Duodenal mucosa (tissue), 2 donors: ENCODE measurements at regions not wholly inside any gene's neighbourhood (a gene's known extent, or its start where the extent isn't known, plus 50 kb on each side); places are given as distances from the start of the nearest gene placed in this dataset.
"Not testable (repeated sequence)": the region's sequence is repeated elsewhere in the genome, so short reads cannot be mapped to it uniquely, and the experiment has no call there.

Source experiments
- H3K27ac ChIP-seq: one replicate; pipeline ENCODE4 v1.7.0; 2013; ENCODE audit warnings: low read depth, low read length
- H3K27me3 ChIP-seq, 2 donors: one replicate each; pipeline ENCODE4 v1.7.0; 2013; ENCODE audit warnings: low read length in 2 of 2, control low read depth in 1 of 2; ENCODE audit not compliant: insufficient read depth in 2 of 2, control insufficient read depth in 1 of 2
- H3K36me3 ChIP-seq, 2 donors: one replicate each; pipeline ENCODE4 v1.7.0; 2013; ENCODE audit warnings: low read length in 2 of 2, control low read depth in 1 of 2; ENCODE audit not compliant: insufficient read depth in 2 of 2, control insufficient read depth in 1 of 2
- H3K4me1 ChIP-seq, 2 donors: one replicate each; pipeline ENCODE4 v1.7.0; 2013; ENCODE audit warnings: low read length in 2 of 2, control low read depth in 1 of 2; ENCODE audit not compliant: insufficient read depth in 2 of 2, control insufficient read depth in 1 of 2
- H3K4me3 ChIP-seq, 2 donors: one replicate each; pipeline ENCODE4 v1.7.0; 2013; ENCODE audit warnings: low read length in 2 of 2, low read depth in 1 of 2
- H3K9ac ChIP-seq, 2 donors: one replicate each; pipeline ENCODE4 v1.7.0; 2013; ENCODE audit warnings: low read length in 2 of 2, low read depth in 1 of 2
- H3K9me3 ChIP-seq, 2 donors: one replicate each; pipeline ENCODE4 v1.7.0; 2013; ENCODE audit warnings: low read length in 2 of 2, control low read depth in 1 of 2; ENCODE audit not compliant: control insufficient read depth in 1 of 2

- H3K27ac ChIP-seq, H3K36me3 ChIP-seq, H3K4me1 ChIP-seq, H3K4me3 ChIP-seq, H3K9me3 ChIP-seq, H3K9ac ChIP-seq, H3K27me3 ChIP-seq: not testable (repeated sequence)
These were observed 154.9 kb upstream of the IQSEC1 start for GRCh38 chr3:13228169-13228568.

GRCh38 chr3:13227315-13228165 lies 154.3 kb upstream of the IQSEC1 start:
- no peak overlapping the region for H3K27ac ChIP-seq
- H3K36me3 ChIP-seq: no peaks in the 10 kb centered on the region
- H3K9ac ChIP-seq: no peak overlapping the region
- no peaks in the 10 kb centered on the region for H3K27me3 ChIP-seq
- no peaks in the 10 kb centered on the region for H3K4me1 ChIP-seq
- no peak overlapping the region for H3K4me3 ChIP-seq
- H3K9me3 ChIP-seq: no peaks in the 10 kb centered on the region

- H3K27me3 ChIP-seq: no peaks in the 10 kb centered on the region
- H3K9me3 ChIP-seq: no peaks in the 10 kb centered on the region
- H3K4me1 ChIP-seq: no peaks in the 10 kb centered on the region
- H3K27ac ChIP-seq: no peak overlapping the region
- no peak overlapping the region for H3K4me3 ChIP-seq
- H3K9ac ChIP-seq: no peak overlapping the region
- no peaks in the 10 kb centered on the region for H3K36me3 ChIP-seq
These were observed 151.7 kb upstream of the IQSEC1 start for GRCh38 chr3:13224967-13225366.

- Histone ChIP-seq H3K9ac (no peak overlapping the region), H3K27me3 (no peaks in the 10 kb centered on the region), H3K27ac (no peak overlapping the region)
These were observed 150.5 kb upstream of the IQSEC1 start for GRCh38 chr3:13223574-13224237.

GRCh38 chr3:13222891-13223573 lies 149.8 kb upstream of the IQSEC1 start:
- Histone ChIP-seq H3K4me1 (no peaks in the 10 kb centered on the region), H3K27me3 (no peaks in the 10 kb centered on the region), H3K27ac (no peak overlapping the region), H3K9ac (no peak overlapping the region), H3K4me3 (no peak overlapping the region), H3K9me3 (no peaks in the 10 kb centered on the region), H3K36me3 (no peaks in the 10 kb centered on the region)

More at GRCh38 chr3:13223574-13224237, 150.5 kb upstream of the IQSEC1 start:
- Histone ChIP-seq H3K9me3 (no peaks in the 10 kb centered on the region), H3K36me3 (no peaks in the 10 kb centered on the region), H3K4me3 (no peak overlapping the region), H3K4me1 (no peaks in the 10 kb centered on the region)

- Histone ChIP-seq H3K27ac (no peak overlapping the region), H3K9ac (no peak overlapping the region), H3K4me1 (no peaks in the 10 kb centered on the region), H3K27me3 (no peaks in the 10 kb centered on the region), H3K36me3 (no peaks in the 10 kb centered on the region), H3K9me3 (no peaks in the 10 kb centered on the region), H3K4me3 (no peak overlapping the region)
These were observed 148.9 kb upstream of the IQSEC1 start for GRCh38 chr3:13222131-13222530.

- H3K4me3 ChIP-seq: no peak overlapping the region
- H3K9ac ChIP-seq: no peak overlapping the region
- H3K27me3 ChIP-seq: peaks cover 0 to 5% of the 10 kb centered on the region in 2 donors
- H3K9me3 ChIP-seq: no peaks in the 10 kb centered on the region
- H3K36me3 ChIP-seq: no peaks in the 10 kb centered on the region
- no peak overlapping the region for H3K27ac ChIP-seq
- no peaks in the 10 kb centered on the region for H3K4me1 ChIP-seq
These were observed 148.3 kb upstream of the IQSEC1 start for GRCh38 chr3:13221491-13222061.

- no peak overlapping the region for H3K9ac ChIP-seq
- no peak overlapping the region for H3K27ac ChIP-seq
- H3K4me3 ChIP-seq: no peak overlapping the region
- peaks cover 0 to 9% of the 10 kb centered on the region in 2 donors for H3K27me3 ChIP-seq
- H3K4me1 ChIP-seq: no peaks in the 10 kb centered on the region
- no peaks in the 10 kb centered on the region for H3K36me3 ChIP-seq
- no peaks in the 10 kb centered on the region for H3K9me3 ChIP-seq
These were observed 147.8 kb upstream of the IQSEC1 start for GRCh38 chr3:13220991-13221390.

- peaks cover 0 to 9% of the 10 kb centered on the region in 2 donors for H3K27me3 ChIP-seq
- no peak overlapping the region for H3K4me3 ChIP-seq
- no peak overlapping the region for H3K9ac ChIP-seq
- H3K27ac ChIP-seq: no peak overlapping the region
- H3K9me3 ChIP-seq: no peaks in the 10 kb centered on the region
- no peaks in the 10 kb centered on the region for H3K36me3 ChIP-seq
- no peaks in the 10 kb centered on the region for H3K4me1 ChIP-seq
These were observed 146.7 kb upstream of the IQSEC1 start for GRCh38 chr3:13219902-13220296.
